Skeletal muscle cell (primary cell): ENCODE measurements at regions not wholly inside any gene's neighbourhood (a gene's known extent, or its start where the extent isn't known, plus 50 kb on each side); places are given as distances from the start of the nearest gene placed in this dataset.
A peak's percentile ranks its signal among the peaks of the same experiment; 100 is the strongest.
"Not testable (repeated sequence)": the region's sequence is repeated elsewhere in the genome, so short reads cannot be mapped to it uniquely, and the experiment has no call there.

Experiments
- DNase-seq: peaks from one replicate; pipeline ENCODE4 v3.0.0-alpha.2; 2010; ENCODE audit warnings: low read depth
- H3K4me3 ChIP-seq: 2 replicates; pipeline ENCODE4 v1.5.1; 2011; ENCODE audit warnings: low read depth, mild to moderate bottlenecking, control low read depth, low read length, moderate library complexity

DNA sequence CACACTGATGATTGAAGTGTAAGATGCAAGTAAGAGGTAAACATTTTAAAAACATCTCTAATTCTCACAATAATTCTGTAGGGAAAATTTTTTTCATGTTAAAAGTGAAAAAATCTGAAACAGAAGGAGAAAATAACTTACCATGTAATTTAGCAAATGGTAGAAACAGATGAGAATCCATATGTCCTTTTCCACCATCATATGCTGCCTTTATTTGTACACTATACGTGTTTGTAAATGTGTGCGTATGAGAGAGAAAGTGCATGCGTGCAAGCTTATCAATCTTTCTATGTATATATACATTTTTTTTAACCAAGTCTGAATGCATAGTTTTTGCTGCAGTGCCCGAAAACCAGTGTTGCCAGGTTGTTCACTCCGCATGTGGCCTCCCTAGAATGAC lies 186.7 kb downstream of the IZUMO3 start:
- H3K4me3 ChIP-seq, result no peak overlapping the region
- DNase-seq, result no peak

DNA sequence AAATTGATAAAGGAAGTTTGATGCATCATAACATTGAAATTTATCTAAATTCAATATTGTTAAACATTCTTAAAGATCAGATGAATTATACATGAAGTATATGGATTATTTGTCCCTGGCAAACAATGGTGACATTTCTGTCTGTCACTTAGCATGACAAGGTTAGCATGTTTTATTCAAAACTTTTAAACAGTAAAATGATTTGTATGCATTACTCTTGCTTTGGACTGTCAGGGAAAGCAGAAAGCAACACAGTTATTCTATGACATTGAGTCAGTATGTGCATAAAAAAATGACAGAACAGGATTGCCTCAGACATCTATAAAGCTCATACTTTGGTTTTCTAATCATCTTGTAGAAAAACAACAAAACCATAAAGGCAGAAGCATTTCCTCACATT lies 193.7 kb downstream of the IZUMO3 start:
- H3K4me3 ChIP-seq, result no peak overlapping the region
- DNase-seq, result no peak

DNA sequence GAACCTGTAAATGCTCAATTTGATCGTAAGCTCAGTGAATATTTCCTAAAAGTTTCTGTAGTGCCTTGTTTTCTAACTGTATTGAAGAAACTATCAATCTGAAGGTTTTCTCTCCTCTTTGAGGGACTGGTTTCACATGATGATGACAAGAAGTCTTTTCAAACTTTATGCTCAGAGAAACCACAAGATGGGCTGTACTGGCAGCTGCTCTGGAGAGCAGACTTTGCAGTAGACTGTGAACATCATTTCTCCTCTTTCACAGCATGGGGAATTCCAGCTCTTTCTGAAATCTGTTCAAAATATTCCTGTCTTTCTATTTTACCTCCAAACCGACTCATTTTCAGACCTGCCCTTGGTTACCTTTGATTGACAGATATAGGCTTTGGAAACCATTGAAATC lies 194.4 kb downstream of the IZUMO3 start:
- H3K4me3 ChIP-seq, result no peak overlapping the region
- DNase-seq, result no peak

DNA sequence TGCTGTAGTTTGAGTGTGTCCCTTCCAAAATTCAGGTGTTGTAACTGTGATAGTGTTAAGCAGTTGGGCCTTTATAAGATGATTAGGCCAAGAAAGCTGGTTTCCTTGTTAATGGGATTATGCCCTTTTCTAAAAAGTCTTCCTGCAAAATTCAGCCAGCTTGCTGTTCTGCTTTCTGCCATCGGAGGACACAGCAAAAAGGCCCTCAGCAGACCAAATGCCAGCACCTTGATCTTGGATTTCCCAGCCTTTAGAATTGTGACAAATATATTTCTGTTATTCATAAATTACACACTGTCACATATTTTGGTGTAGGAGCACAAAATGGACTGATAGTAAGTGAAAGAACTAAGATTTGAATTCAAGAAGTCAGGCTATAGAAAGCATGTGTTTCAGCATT lies 203.2 kb downstream of the IZUMO3 start:
- H3K4me3 ChIP-seq, result no peak overlapping the region

DNA sequence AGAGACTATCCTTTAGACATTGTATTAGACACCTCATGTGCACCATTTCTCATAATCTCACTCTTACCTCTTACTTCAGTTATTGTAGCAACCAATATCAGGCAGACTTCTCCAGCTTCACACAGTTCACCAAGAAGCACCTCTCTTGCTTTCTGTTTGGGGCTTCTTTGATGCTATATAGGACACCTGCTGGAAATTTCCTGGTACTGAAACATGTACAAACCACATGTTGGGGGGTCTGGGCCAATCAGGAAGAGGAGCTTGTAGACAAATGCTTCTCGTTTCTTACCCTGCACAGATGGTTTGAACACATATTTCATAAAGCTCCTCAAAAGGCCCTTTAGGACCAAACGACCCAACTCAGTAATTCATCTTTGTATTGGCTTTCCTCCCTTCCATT lies 212.1 kb downstream of the IZUMO3 start:
- no peak overlapping the region for H3K4me3 ChIP-seq
- DNase-seq, result no peak

More for the DNA sequence above, 203.2 kb downstream of the IZUMO3 start:
- DNase-seq, result no peak

DNA sequence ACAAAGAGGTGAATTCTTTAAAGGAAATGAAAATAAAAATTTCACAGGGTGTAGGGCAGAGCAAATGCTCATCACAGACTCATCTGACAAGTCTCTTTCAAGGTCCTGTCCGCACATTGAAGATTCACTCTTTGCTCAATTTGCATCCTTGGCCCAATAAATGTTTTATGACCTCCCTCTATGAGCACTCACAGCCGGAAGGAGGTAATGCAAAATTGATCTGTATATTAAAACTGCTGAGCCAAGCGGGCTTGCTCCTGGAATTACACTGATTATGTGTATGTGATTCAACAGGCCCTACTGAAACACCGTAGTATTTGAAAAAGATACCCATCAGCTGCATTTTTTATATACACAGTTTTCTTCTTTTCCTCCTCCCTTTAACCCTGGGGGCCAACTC lies 246.8 kb downstream of the IZUMO3 start:
- H3K4me3 ChIP-seq, result no peak overlapping the region
- no peak for DNase-seq

DNA sequence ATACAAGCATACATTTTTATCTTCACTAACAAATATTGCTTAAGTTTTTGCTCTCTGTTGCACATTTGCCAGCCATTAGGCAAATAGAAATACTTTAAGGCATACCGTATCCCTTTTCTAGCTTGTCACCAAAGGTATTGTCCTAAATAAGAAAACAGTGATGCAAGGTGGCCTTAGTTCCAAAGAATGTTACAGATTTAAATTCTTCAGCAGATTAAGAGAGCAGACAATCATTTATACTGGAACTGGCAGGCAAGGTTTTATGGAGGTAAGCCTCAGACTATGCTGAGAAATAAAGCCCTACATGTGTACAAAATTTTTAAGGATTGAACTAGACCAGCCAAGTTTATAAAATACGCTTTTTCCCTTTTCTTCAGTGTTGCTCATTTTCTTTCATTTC lies 247.8 kb downstream of the IZUMO3 start:
- H3K4me3 ChIP-seq, result no peak overlapping the region
- no peak for DNase-seq

DNA sequence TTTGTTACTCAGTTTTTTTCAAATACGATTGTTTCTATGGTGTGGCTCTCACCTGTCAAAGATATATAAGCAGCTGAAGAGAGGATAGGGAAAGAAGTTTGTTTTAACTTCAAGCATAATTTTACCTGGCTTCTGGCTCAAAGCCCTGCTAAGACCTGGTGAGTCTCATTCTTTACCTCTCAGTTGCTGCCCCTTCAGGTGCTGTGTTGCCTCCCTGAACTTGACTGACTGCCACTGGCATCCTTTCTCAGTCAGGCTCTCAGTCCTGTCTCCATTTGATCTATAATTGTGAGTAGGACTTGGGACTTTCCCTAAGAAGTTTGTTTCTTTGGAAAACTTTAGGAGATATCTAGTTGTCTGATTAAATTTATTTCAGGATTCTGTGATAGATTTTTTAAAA lies 249.6 kb downstream of the IZUMO3 start:
- H3K4me3 ChIP-seq, result no peak overlapping the region
- DNase-seq, result no peak

DNA sequence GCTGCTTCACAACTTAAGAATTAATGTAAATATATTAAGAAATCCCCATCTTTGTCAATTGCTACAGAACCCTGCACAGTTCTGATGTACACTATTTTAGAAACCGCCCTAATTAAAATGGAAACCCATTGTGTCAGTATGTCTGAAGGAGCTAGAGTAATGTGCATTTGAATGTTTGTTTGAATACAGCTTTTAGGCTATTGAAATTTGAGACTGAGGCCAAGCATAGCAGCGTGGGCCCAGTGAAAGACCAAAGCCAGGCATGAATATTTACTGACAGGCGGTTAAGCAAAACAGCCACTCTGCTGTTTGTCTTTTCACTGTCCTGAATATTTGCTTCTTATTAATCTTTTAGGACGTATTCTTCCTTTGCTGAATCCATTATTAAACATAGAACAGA lies 252.3 kb downstream of the IZUMO3 start:
- no peak overlapping the region for H3K4me3 ChIP-seq
- no peak for DNase-seq

DNA sequence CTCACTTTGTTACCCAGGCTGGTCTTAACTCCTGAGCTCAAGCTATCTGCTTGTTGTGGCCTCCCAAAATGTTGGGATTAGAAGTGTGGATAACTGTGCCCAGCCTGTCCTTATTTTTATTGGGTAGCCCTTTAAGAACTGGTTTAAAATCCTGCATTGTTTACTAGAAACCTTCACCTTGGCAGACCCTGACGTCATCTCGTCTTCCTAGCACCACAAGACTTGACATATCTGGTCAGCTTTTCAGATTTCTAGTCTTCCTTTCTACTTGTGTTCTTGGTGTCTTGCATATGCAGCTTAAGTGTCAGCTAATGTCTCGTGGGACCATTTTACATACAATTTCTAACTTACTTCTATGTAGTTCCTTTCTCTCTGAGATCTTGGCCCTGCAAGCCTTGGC lies 258.9 kb downstream of the IZUMO3 start:
- H3K4me3 ChIP-seq, result no peak overlapping the region
- no peak for DNase-seq

DNA sequence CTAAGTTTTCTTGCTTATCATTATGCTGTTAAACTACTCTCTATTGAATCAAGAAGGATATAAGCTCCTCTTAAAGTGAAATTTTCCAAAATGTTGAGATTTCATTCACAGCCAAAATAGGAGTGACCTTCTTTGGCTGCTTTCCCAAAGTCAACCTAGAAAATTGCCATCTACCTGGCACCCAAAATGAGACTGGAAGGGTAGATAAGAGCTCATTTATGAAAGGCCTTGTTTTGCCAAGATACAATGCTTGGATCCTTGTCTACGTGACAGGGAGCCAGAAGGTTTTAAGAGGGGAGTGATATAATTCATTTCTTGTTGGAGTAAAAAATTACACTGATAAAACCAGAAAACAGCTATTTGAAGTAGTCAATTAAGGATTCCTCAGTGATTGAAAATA lies 287.1 kb downstream of the IZUMO3 start:
- no peak for DNase-seq
- no peak overlapping the region for H3K4me3 ChIP-seq

DNA sequence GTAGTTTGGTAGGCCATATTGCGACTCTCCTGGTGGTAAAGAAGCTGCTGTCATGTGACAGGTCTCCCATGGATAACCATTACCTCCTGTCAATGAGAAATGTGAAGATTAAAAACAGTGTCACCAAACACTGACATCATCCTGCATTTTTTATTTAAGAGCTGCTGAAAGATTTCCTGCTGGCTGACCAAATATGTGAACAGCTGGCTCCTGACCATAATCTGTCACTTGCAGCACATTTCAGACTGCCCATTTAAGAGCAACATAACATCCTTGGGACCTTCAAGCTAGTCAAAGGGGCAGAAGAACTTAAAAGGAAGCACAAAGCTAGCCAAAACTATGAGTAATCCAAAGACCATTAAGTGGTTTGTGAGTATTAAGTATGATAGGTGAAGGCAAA lies 288.0 kb downstream of the IZUMO3 start:
- H3K4me3 ChIP-seq, result no peak overlapping the region
- peak; percentile 25 for DNase-seq

DNA sequence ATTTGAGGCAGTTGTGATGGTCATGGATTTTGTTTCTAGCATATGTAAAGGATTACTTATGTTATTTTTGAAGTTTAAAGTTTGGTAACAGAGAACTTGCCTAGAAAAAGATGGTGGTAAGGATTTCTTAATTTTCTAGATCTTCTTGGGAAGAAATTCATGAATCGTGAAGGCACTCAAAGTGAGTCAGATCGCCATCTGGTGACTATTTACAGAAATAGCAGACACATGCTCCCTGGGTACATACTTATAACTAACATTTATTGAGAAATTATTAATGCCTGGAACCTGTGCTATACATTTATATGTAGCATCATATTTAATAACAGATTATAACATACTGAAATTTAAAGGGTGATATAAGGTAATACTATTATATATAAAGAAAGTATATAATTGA lies 299.7 kb downstream of the IZUMO3 start:
- H3K4me3 ChIP-seq, result no peak overlapping the region
- no peak for DNase-seq

DNA sequence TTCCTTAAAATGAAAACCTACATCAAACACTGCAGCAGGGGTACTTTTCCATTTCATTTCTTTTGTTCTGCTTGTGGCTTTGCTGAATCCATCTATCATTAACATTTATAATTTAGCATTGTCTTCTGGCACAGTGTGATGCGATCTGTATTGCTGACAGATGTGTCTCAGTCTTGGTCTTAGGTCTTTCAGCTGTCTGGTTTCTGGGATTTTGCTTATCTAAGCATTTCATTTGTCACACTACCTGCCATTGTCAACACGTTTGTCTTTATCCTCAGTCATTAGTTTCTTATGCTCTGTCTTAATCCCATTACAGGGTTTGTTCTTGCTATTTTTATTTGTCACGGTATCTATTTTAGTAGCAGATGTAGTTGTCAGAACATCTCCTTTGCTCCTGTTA lies 303.1 kb downstream of the IZUMO3 start:
- DNase-seq, result no peak
- H3K4me3 ChIP-seq, result no peak overlapping the region

DNA sequence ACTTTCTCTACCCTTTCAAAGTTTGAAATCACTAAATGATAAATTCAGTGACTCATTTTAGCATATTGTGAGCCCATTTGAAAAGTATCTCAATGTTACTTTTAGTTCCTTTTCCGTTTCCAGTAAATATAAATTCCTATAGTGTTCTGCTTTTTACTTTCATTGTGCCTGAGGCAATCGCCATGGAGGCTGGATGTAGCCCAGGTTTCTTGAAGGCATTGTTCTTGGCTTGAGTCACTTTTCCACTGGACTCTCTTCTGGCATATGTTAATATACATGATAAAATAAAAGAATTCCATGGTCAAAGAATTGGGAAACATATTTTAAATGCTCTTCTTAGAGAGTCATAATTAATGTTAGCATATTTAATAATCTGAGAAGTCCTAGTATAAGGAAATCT lies 327.0 kb downstream of the IZUMO3 start:
- DNase-seq, result no peak

DNA sequence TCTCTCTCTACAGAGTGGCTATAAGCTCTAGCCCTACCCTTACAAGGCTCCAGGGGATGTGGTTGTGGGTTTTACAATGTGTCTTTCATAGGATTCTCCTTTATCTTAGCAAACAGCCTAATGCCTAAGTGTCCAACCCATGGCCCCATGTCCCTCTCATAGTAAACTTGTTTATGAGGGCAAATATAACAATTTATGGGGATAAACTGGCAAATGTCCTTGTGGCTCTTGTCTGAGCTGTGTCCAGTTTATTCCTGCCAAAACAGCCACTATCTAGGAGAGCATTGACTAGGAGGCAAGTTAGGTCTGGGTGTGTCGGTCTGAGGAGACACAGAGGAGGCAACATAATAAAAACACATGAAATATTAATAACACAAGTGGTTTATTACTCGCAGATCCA lies 335.1 kb downstream of the IZUMO3 start:
- H3K4me3 ChIP-seq, result no peak overlapping the region
- DNase-seq, result no peak

More for the DNA sequence above, 327.0 kb downstream of the IZUMO3 start:
- no peak overlapping the region for H3K4me3 ChIP-seq

DNA sequence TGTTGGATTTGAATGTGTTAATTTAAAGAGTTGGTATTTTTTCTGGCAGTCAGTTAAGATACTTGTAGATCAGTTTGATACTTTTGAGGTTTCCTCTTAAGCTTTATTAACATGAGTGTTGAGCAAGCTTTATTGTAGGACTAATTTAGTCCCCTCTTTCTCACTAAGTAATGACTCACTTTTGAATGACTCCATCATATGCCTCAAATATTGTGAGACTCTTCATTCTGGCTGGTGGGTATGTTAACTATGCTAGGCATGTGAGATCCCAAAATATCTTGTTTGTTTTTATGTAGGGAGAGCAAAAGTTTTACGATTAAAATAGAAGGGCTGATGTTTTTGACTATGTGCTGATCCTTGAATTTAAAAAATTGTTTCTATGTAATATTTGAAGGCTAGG lies 355.7 kb downstream of the IZUMO3 start:
- no peak overlapping the region for H3K4me3 ChIP-seq
- no peak for DNase-seq

DNA sequence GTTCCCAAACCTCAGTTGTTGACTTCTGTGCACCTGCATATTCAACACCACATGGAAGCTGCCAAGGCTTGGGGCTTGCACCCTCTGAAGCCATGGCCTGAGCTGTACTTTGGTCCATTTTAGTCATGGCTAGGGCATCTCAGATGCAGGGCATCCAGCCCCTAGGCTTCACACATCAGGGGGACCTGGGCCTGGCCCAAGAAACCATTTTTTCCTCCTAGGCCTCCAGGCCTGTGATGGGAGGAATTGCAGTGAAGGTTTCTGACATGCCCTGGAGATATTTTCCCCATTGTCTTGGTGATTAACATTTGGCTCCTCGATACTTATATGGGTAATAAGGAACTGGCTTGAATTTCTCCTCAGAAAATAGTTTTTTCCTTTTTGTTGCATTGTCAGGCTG lies 354.5 kb upstream of the ELAVL2 start:
- DNase-seq, H3K4me3 ChIP-seq: not testable (repeated sequence)

DNA sequence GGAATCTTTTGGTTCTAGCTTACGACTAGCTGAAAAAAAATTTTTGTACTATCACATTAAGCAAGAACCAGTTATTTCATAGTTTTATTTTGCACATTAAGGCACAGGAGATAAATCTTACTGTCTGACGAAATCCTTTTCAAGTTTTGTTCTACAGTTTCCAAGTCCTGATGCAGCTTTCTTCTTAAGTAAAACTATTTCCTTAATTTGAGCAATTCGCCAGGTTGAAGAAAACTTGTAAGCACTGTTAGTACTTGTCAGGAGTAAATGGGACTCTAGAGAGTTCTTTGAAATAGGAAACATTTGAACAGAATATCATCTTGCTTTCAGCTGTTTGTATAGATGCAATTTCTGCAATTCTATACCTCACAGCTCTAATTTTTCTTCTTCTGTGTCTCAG lies 318.8 kb upstream of the ELAVL2 start:
- DNase-seq, result no peak
- no peak overlapping the region for H3K4me3 ChIP-seq

DNA sequence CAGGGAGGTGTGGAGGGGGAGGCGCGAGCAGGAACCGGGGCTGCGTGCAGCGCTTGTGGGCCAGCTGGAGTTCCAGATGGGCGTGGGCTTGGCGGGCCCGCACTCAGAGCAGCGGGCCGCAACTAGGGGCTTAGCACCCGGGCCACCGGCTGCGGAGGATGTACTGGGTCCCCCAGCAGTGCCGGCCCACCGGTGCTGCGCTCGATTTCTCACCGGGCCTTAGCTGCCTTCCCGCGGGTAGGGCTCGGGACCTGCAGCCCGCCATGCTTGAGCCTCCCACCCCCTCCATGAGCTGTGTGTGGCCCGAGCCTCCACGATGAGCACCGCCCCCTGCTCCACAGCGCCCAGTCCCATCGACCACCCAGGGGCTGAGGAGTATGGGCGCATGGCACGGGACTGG lies 309.0 kb upstream of the ELAVL2 start:
- DNase-seq, result not testable (repeated sequence)

DNA sequence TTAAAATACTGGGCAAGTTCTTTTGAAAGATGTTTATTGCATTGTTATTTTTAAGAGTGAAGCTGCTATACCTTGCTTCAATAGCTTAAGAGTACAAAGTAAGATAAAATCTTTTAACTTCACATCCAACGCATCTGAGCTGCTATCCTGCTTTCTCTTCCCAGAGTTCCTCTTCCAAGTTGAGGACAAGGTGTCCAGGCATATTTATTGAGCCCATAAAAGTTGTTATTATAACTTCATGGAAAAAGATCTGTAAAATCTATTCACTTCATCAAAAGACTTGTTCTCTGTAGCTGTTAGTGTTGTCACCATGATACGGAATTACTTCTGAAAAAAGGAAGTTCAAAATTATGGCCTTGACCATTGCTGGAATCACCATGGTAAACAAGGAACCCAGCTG lies 306.2 kb upstream of the ELAVL2 start:
- no peak for DNase-seq
- H3K4me3 ChIP-seq, result no peak overlapping the region

More for the DNA sequence above, 309.0 kb upstream of the ELAVL2 start:
- H3K4me3 ChIP-seq, result not testable (repeated sequence)

DNA sequence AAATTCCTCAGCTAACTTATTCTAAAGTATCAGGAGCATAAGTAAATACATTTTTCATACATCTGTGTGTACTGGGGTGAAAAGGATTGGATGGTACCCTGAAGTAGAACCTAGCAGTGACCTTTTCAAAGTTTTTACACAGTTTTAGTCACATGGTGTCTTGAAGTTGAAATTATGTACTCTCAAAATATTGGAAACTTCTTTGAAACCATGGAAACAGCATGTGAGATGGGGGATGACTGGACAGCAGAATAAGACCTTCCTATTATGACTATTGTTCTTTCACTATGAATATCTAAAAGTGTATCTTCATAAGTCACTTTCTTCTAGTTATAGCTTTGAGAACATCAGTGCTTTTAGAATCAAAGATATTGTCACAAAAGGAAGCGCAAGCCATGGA lies 301.5 kb upstream of the ELAVL2 start:
- no peak for DNase-seq
- no peak overlapping the region for H3K4me3 ChIP-seq
